IMR-90 (cell line): ENCODE measurements at regions not wholly inside any gene's neighbourhood (a gene's known extent, or its start where the extent isn't known, plus 50 kb on each side); places are given as distances from the start of the nearest gene placed in this dataset.

Experiments used
- ATAC-seq: fragments of 200-7000 bp; cut with Tn5 transposase; 2 replicates; pipeline ENCODE4 v1.9.1; 2020; ENCODE audit warnings: low read depth, mild to moderate bottlenecking, moderate library complexity
- BruUV-seq: library from RNA; stranded (reverse); fragments of 400-500 nt; replicated peaks from 2 replicates; lab custom pipeline; 2021; lab: Mats Ljungman, UMichigan
- CTCF ChIA-PET: fragments of 300-600 bp; formaldehyde crosslinking; extraction: SDS; loops from one replicate; lab custom pipeline; 2021; ENCODE audit warnings: antibody characterized with exemption; lab: Yijun Ruan, JAX
- POLR2A ChIA-PET: fragments of 300-600 bp; sonication (Branson Sonifier 250); formaldehyde crosslinking; loops from one replicate; lab custom pipeline; 2022; ENCODE audit warnings: antibody characterized with exemption; ENCODE audit not compliant: unreplicated experiment; lab: Charles Lee
- DNase-seq: peaks from one replicate; pipeline ENCODE4 v3.0.0; 2013
- H2AFZ ChIP-seq: replicated peaks from 2 replicates; pipeline ENCODE3; 2013; ENCODE audit warnings: low read length, mild to moderate bottlenecking; ENCODE audit not compliant: poor library complexity
- H2AK5ac ChIP-seq: 2 replicates; pipeline ENCODE4 v1.6.1; 2013; ENCODE audit warnings: low read depth, low read length, inconsistent platforms
- H2AK9ac ChIP-seq: replicated peaks from 2 replicates; pipeline ENCODE3; 2013; ENCODE audit warnings: mild to moderate bottlenecking, low read depth, low read length, moderate library complexity; ENCODE audit not compliant: poor library complexity
- H2BK120ac ChIP-seq: 2 replicates; pipeline ENCODE4 v1.6.1; 2013; ENCODE audit warnings: low read depth, low read length, inconsistent platforms
- H2BK15ac ChIP-seq: 3 replicates; pipeline ENCODE4 v1.6.1; 2013; ENCODE audit warnings: low read depth, low read length, inconsistent platforms
- H2BK20ac ChIP-seq: 2 replicates; pipeline ENCODE4 v1.6.1; 2013; ENCODE audit warnings: low read depth, mild to moderate bottlenecking, inconsistent platforms, low read length, moderate library complexity
- H2BK5ac ChIP-seq: 2 replicates; pipeline ENCODE4 v1.6.1; 2013; ENCODE audit warnings: mild to moderate bottlenecking, low read depth, low read length, inconsistent platforms; ENCODE audit not compliant: poor library complexity, severe bottlenecking
- H3K14ac ChIP-seq: replicated peaks from 2 replicates; pipeline ENCODE4 v1.6.1; 2013; ENCODE audit warnings: low read depth, low read length, inconsistent platforms
- H3K18ac ChIP-seq: 2 replicates; pipeline ENCODE4 v1.6.1; 2013; ENCODE audit warnings: low read depth, low read length, control low read depth
- H3K23ac ChIP-seq: 2 replicates; pipeline ENCODE4 v1.6.1; 2013; ENCODE audit warnings: low read depth, low read length, inconsistent platforms
- H3K27ac ChIP-seq: 2 replicates; pipeline ENCODE4 v1.5.1; 2013; ENCODE audit warnings: mild to moderate bottlenecking, control low read depth, low read length; ENCODE audit not compliant: insufficient read depth
- H3K27me3 ChIP-seq: 2 replicates; pipeline ENCODE4 v1.6.1; 2013; ENCODE audit warnings: low read length; ENCODE audit not compliant: control insufficient read depth, insufficient read depth
- H3K36me3 ChIP-seq: 2 replicates; pipeline ENCODE4 v1.6.1; 2013; ENCODE audit warnings: low read length, mixed read lengths; ENCODE audit not compliant: control insufficient read depth, insufficient read depth
- H3K4ac ChIP-seq: 2 replicates; pipeline ENCODE4 v1.6.1; 2013; ENCODE audit warnings: low read depth, low read length, inconsistent platforms
- H3K4me1 ChIP-seq: 2 replicates; pipeline ENCODE4 v1.6.1; 2013; ENCODE audit warnings: low read length, mixed read lengths; ENCODE audit not compliant: control insufficient read depth, insufficient read depth
- H3K4me2 ChIP-seq: 2 replicates; pipeline ENCODE4 v1.6.1; 2013; ENCODE audit warnings: low read depth, mild to moderate bottlenecking, control low read depth, low read length, moderate library complexity
- H3K4me3 ChIP-seq: 2 replicates; pipeline ENCODE4 v1.5.1; 2013; ENCODE audit warnings: low read depth, mild to moderate bottlenecking, control low read depth, low read length, moderate library complexity; ENCODE audit not compliant: insufficient read depth
- H3K56ac ChIP-seq: 2 replicates; pipeline ENCODE4 v1.6.1; 2013; ENCODE audit warnings: low read length, inconsistent platforms; ENCODE audit not compliant: insufficient read depth; ENCODE audit errors: extremely low read depth
- H3K79me1 ChIP-seq, 2 experiments: 2 replicates each; pipeline ENCODE4 v1.6.1; 2013; ENCODE audit warnings: low read length in 2 of 2, inconsistent platforms in 1 of 2, low read depth in 1 of 2
- H3K9ac ChIP-seq: 2 replicates; pipeline ENCODE4 v1.6.1; 2013; ENCODE audit warnings: low read depth, low read length, control low read depth
- H3K9me1 ChIP-seq: 2 replicates; pipeline ENCODE4 v1.6.1; 2013; ENCODE audit warnings: low read length, inconsistent platforms; ENCODE audit not compliant: insufficient read depth
- H3K9me3 ChIP-seq: 2 replicates; pipeline ENCODE4 v1.6.1; 2013; ENCODE audit warnings: low read length; ENCODE audit not compliant: control insufficient read depth, insufficient read depth
- H4K20me1 ChIP-seq: 2 replicates; pipeline ENCODE4 v1.6.1; 2013; ENCODE audit warnings: low read length, inconsistent platforms; ENCODE audit not compliant: insufficient read depth
- H4K5ac ChIP-seq: 2 replicates; pipeline ENCODE4 v1.6.1; 2013; ENCODE audit warnings: mild to moderate bottlenecking, low read depth, low read length, control low read depth
- H4K8ac ChIP-seq, 2 experiments: 2 replicates each; pipeline ENCODE4 v1.6.1; 2013; ENCODE audit warnings: low read depth in 2 of 2, low read length in 2 of 2, control low read depth in 1 of 2, inconsistent platforms in 1 of 2
- H4K91ac ChIP-seq: 2 replicates; pipeline ENCODE4 v1.6.1; 2013; ENCODE audit warnings: low read depth, low read length, inconsistent platforms; ENCODE audit not compliant: insufficient read depth
- BHLHE40 ChIP-seq: fragments of 150-350 bp; IDR thresholded peaks from 2 replicates; pipeline ENCODE4 v1.6.1; 2016; ENCODE audit warnings: mild to moderate bottlenecking, low read depth, low read length
- FOS ChIP-seq: fragments of 150-350 bp; IDR thresholded peaks from 2 replicates; pipeline ENCODE4 v1.6.1; 2016; ENCODE audit warnings: low read depth, low read length
- MAFK ChIP-seq: IDR thresholded peaks from 2 replicates; pipeline ENCODE4 v1.6.1; 2012; ENCODE audit warnings: low read depth, low read length, improper control_type of control experiment
- MXI1 ChIP-seq: IDR thresholded peaks from 2 replicates; pipeline ENCODE4 v1.6.1; 2012; ENCODE audit warnings: low read depth, mild to moderate bottlenecking, low read length, moderate library complexity, borderline replicate concordance
- NFE2L2 ChIP-seq: fragments of 150-350 bp; IDR thresholded peaks from 2 replicates; pipeline ENCODE4 v1.6.1; 2016; ENCODE audit warnings: low read depth, mild to moderate bottlenecking, low read length
- POLR2A ChIP-seq: IDR thresholded peaks from 2 replicates; pipeline ENCODE4 v1.6.1; 2012; ENCODE audit warnings: mild to moderate bottlenecking, low read depth, low read length
- RAD21 ChIP-seq: IDR thresholded peaks from 2 replicates; pipeline ENCODE4 v1.6.1; 2012; ENCODE audit warnings: low read length, improper control_type of control experiment
- RCOR1 ChIP-seq: IDR thresholded peaks from 2 replicates; pipeline ENCODE4 v1.6.1; 2012; ENCODE audit warnings: mild to moderate bottlenecking, low read length, improper control_type of control experiment; ENCODE audit not compliant: insufficient replicate concordance
- WGBS, 2 experiments: methylation state at CpG; one replicate each; pipeline versions ENCODE4 v1.1.5 to v1.1.7; 2013; ENCODE audit warnings: missing lambda C conversion rate in 2 of 2; ENCODE audit not compliant: insufficient read length in 1 of 2; ENCODE audit errors: extremely low coverage in 2 of 2; 5-methylcytosine and 5-hydroxymethylcytosine counted together
- dilution Hi-C: fragments of 300-500 bp; cut with HindIII; formaldehyde crosslinking; loops from one replicate; pipeline ENCODE4 v1.14.3; 2018; ENCODE audit warnings: low sequenced_read_pairs; ENCODE audit not compliant: unreplicated experiment
- in situ Hi-C: fragments of 300-500 bp; cut with MboI; formaldehyde crosslinking; loops from 3 replicates; pipeline ENCODE4 v1.14.3; 2019; ENCODE audit warnings: low sequenced_read_pairs, inconsistent platforms, mixed read lengths
- intact Hi-C: fragments of 100-400 bp; cut with micrococcal nuclease; formaldehyde crosslinking; loops from 2 replicates; pipeline ENCODE4 v1.10.0; 2022
- TF ChIP-seq, protein P1 (sequence below): fragments of 150-350 bp; IDR thresholded peaks from 2 replicates; pipeline ENCODE4 v1.6.1; 2017; ENCODE audit warnings: mild to moderate bottlenecking, antibody characterized with exemption, low read length, low read depth
- TF ChIP-seq, protein P2 (sequence below): conservative IDR thresholded peaks from 2 replicates; pipeline ENCODE4 v1.5.1; 2012; ENCODE audit warnings: mild to moderate bottlenecking, low read depth, low read length, improper control_type of control experiment

DNA sequence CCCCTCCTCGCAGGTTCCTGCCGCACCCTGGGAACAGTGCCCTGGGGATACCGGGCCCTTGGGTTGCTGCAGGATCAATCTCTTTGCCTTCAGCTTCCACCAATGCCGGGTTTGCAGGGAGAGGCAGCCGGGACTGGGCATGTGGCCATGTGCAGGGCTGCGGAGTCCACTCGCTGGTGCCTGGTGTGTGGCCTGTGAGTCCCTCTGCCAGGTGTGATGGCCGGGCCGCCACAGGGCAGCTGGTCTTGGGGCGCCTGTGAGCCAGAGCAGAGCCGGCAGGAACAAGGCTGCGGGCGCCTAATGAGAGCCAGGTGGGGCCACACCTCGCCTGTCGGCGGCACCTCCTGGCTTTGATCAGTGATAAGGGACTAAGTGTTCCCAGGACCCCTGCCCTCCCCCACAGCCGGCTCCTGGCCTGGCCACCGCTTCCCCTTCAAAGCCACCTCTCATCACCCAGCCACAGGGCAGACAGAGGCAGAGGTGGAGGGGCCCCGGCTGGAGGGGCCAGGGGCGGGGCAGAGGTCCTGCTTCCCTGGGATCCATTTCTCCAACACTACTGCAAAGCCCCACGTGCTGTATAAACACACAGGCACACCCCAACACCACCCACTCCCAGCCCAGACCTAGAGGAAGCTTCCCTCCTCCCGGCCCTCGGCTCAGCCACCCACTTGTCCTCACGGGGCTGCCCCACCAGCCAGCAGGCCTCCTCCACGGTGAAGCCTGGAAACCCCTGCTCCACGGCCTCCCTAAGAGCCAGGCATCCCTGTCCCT is 132.7 kb downstream of the CPZ start:
- Histone ChIP-seq H2BK20ac (no peak overlapping the region), H2BK120ac (no peak overlapping the region), H2AK9ac (no peak overlapping the region), H3K9me3 (peaks cover 2% of the 10 kb centered on the region; the same call in 1 of the 2 replicates), H3K79me1 (no peaks in the 10 kb centered on the region), H3K4me3 (no peak overlapping the region), H3K23ac (no peak overlapping the region), H4K20me1 (no peaks in the 10 kb centered on the region), H3K18ac (no peak overlapping the region), H3K56ac (no peak overlapping the region), H3K9ac (no peak overlapping the region), H2AFZ (no peak overlapping the region), H4K91ac (no peak overlapping the region), H3K14ac (no peak overlapping the region), H3K27ac (no peak overlapping the region), H2BK15ac (no peak overlapping the region), H3K36me3 (no peaks in the 10 kb centered on the region), H2BK5ac (no peak overlapping the region), H4K8ac (no peak overlapping the region), H3K4me1 (no peaks in the 10 kb centered on the region), H3K4ac (no peak overlapping the region), H2AK5ac (no peak overlapping the region), H3K9me1 (no peaks in the 10 kb centered on the region), H4K5ac (no peak overlapping the region), H3K4me2 (no peak overlapping the region), H3K27me3 (peaks cover 2% of the 10 kb centered on the region; the same call in 1 of the 2 replicates)
- no TSS peak for BruUV-seq
- DNase-seq (no peak), ATAC-seq (no peak)
- WGBS, 2 experiments, result 28% methylated on average over 6 of the region's 26 CpGs; no CpG with 5 or more reads in 1 of the 2 experiments
- dilution Hi-C loops (no loop called here), intact Hi-C loops (no loop called here), in situ Hi-C loops (no loop called here)
- CTCF ChIA-PET, result no interaction called here
- TF ChIP-seq POLR2A, result no peak
- no peak for TF ChIP-seq NFE2L2
- TF ChIP-seq, protein P1, sequence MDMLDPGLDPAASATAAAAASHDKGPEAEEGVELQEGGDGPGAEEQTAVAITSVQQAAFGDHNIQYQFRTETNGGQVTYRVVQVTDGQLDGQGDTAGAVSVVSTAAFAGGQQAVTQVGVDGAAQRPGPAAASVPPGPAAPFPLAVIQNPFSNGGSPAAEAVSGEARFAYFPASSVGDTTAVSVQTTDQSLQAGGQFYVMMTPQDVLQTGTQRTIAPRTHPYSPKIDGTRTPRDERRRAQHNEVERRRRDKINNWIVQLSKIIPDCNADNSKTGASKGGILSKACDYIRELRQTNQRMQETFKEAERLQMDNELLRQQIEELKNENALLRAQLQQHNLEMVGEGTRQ, result no peak
- no peak for TF ChIP-seq RAD21
- TF ChIP-seq, protein P2, sequence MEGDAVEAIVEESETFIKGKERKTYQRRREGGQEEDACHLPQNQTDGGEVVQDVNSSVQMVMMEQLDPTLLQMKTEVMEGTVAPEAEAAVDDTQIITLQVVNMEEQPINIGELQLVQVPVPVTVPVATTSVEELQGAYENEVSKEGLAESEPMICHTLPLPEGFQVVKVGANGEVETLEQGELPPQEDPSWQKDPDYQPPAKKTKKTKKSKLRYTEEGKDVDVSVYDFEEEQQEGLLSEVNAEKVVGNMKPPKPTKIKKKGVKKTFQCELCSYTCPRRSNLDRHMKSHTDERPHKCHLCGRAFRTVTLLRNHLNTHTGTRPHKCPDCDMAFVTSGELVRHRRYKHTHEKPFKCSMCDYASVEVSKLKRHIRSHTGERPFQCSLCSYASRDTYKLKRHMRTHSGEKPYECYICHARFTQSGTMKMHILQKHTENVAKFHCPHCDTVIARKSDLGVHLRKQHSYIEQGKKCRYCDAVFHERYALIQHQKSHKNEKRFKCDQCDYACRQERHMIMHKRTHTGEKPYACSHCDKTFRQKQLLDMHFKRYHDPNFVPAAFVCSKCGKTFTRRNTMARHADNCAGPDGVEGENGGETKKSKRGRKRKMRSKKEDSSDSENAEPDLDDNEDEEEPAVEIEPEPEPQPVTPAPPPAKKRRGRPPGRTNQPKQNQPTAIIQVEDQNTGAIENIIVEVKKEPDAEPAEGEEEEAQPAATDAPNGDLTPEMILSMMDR, result no peak
- TF ChIP-seq FOS, result no peak
- TF ChIP-seq BHLHE40, result no peak
- no peak for TF ChIP-seq MXI1
- TF ChIP-seq RCOR1, result no peak
- no peak for TF ChIP-seq MAFK
- POLR2A ChIA-PET, result no interaction called here
